ENCODE measurements at regions not wholly inside any gene's neighbourhood (a gene's known extent, or its start where the extent isn't known, plus 50 kb on each side); places are given as distances from the start of the nearest gene placed in this dataset.

DNA sequence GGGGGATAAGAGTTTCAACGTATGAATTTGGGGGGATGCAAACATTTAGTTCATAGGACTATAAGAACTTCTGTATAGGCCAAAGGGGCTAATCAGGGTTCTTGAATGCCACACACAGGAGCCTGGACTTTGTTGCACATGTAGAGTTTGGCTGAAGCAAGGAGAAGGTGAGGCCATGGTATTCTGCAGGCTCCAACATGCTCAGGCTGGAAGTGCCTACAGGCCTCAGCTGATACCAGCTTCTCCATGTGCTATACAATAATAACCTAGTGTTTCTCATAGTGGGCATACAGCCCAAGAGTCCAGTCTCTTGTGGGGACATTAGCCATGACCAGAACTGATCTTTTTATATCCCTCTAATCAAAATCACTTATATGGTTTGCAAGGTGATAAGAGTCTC is 399.7 kb upstream of the MCTP2 start:
- TF ChIP-seq RCOR1 (IDR thresholded peaks at IDR 0.05; ENCODE audit: low read length), result no peak
- no peak for TF ChIP-seq GABPA (IDR thresholded peaks at IDR 0.05; ENCODE audit: low read depth)
- no peak for TF ChIP-seq EP300 (IDR thresholded peaks at IDR 0.05; ENCODE audit: borderline replicate concordance in 1 of 2, low read depth in 1 of 2, low read length in 1 of 2)
- TF ChIP-seq, protein P1, sequence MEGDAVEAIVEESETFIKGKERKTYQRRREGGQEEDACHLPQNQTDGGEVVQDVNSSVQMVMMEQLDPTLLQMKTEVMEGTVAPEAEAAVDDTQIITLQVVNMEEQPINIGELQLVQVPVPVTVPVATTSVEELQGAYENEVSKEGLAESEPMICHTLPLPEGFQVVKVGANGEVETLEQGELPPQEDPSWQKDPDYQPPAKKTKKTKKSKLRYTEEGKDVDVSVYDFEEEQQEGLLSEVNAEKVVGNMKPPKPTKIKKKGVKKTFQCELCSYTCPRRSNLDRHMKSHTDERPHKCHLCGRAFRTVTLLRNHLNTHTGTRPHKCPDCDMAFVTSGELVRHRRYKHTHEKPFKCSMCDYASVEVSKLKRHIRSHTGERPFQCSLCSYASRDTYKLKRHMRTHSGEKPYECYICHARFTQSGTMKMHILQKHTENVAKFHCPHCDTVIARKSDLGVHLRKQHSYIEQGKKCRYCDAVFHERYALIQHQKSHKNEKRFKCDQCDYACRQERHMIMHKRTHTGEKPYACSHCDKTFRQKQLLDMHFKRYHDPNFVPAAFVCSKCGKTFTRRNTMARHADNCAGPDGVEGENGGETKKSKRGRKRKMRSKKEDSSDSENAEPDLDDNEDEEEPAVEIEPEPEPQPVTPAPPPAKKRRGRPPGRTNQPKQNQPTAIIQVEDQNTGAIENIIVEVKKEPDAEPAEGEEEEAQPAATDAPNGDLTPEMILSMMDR (IDR thresholded peaks at IDR 0.05), result no peak
- TF ChIP-seq, protein P2, sequence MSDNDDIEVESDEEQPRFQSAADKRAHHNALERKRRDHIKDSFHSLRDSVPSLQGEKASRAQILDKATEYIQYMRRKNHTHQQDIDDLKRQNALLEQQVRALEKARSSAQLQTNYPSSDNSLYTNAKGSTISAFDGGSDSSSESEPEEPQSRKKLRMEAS (IDR thresholded peaks at IDR 0.05; ENCODE audit: low read depth), result no peak
- TF ChIP-seq POLR2AphosphoS5 (IDR thresholded peaks at IDR 0.05; ENCODE audit: low read depth, low read length), result no peak
- TF ChIP-seq RFX5 (IDR thresholded peaks at IDR 0.05; ENCODE audit: low read length), result no peak
- TF ChIP-seq, protein P3, sequence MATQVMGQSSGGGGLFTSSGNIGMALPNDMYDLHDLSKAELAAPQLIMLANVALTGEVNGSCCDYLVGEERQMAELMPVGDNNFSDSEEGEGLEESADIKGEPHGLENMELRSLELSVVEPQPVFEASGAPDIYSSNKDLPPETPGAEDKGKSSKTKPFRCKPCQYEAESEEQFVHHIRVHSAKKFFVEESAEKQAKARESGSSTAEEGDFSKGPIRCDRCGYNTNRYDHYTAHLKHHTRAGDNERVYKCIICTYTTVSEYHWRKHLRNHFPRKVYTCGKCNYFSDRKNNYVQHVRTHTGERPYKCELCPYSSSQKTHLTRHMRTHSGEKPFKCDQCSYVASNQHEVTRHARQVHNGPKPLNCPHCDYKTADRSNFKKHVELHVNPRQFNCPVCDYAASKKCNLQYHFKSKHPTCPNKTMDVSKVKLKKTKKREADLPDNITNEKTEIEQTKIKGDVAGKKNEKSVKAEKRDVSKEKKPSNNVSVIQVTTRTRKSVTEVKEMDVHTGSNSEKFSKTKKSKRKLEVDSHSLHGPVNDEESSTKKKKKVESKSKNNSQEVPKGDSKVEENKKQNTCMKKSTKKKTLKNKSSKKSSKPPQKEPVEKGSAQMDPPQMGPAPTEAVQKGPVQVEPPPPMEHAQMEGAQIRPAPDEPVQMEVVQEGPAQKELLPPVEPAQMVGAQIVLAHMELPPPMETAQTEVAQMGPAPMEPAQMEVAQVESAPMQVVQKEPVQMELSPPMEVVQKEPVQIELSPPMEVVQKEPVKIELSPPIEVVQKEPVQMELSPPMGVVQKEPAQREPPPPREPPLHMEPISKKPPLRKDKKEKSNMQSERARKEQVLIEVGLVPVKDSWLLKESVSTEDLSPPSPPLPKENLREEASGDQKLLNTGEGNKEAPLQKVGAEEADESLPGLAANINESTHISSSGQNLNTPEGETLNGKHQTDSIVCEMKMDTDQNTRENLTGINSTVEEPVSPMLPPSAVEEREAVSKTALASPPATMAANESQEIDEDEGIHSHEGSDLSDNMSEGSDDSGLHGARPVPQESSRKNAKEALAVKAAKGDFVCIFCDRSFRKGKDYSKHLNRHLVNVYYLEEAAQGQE (IDR thresholded peaks at IDR 0.05; ENCODE audit: low read depth, low read length), result no peak

All from SK-N-SH (cell line).